ENCODE measurements at regions not wholly inside any gene's neighbourhood (a gene's known extent, or its start where the extent isn't known, plus 50 kb on each side); places are given as distances from the start of the nearest gene placed in this dataset.

GRCh38 chr2:84323890-84324289 is 135.2 kb downstream of the SUCLG1 start:
- ChIA-PET POLR2A (interaction anchor here (0.6 kb wide), 1 partner anchor 46 kb away, joined by 3 read pairs; no protein-coding TSS in a partner anchor), CTCF (ENCODE audit: low intra/inter-chr PET ratio) (no interaction called here)
- no peaks in the 10 kb centered on the region for H4K20me1 ChIP-seq (replicated peaks; ENCODE audit: control insufficient read depth, insufficient read depth, low read length)
- intact Hi-C loops (cut with micrococcal nuclease) = no loop called here
- no peak overlapping the region for H3K9ac ChIP-seq (ENCODE audit: insufficient read depth in 1 of 2, low read depth in 2 of 2, low read length in 2 of 2)
- 0% methylated on average over 2 of the region's 2 CpGs for WGBS (ENCODE audit: insufficient coverage, low coverage, missing lambda C conversion rate)
- H3K79me2 ChIP-seq (ENCODE audit: control insufficient read depth, insufficient read depth, low read length) = no peaks in the 10 kb centered on the region
- DNase-seq (ENCODE audit: extremely low read depth in 1 of 4, low spot score in 3 of 4) (no peak), ATAC-seq (no peak), FAIRE-seq (no peak)
- H3K9me3 ChIP-seq (replicated peaks; ENCODE audit: control insufficient read depth, insufficient read depth, low read depth, low read length) = no peaks in the 10 kb centered on the region
- H3K4me3 ChIP-seq = no peak overlapping the region
- no peaks in the 10 kb centered on the region; a peak in 1 of 5 replicates for H3K4me1 ChIP-seq (replicated peaks in 1 of 2; ENCODE audit: control insufficient read depth in 2 of 2, insufficient read depth in 2 of 2, low read length in 2 of 2)
- TF ChIP-seq ZFX (CRISPR knock-in tag; IDR thresholded peaks at IDR 0.05) = no peak
- no peak for TF ChIP-seq PKNOX1 (IDR thresholded peaks at IDR 0.05)
- no peak for TF ChIP-seq KLF16 (IDR thresholded peaks at IDR 0.05)
- no peak for TF ChIP-seq MECOM (CRISPR knock-in tag; IDR thresholded peaks at IDR 0.05)
- no peak for TF ChIP-seq KDM5B (IDR thresholded peaks at IDR 0.05; ENCODE audit: insufficient replicate concordance, low read depth, low read length)
- TF ChIP-seq ZNF75A (CRISPR knock-in tag; IDR thresholded peaks at IDR 0.05) = no peak
- TF ChIP-seq ZNF699 (CRISPR knock-in tag; IDR thresholded peaks at IDR 0.05; ENCODE audit: insufficient replicate concordance) = no peak
- no peaks in the 10 kb centered on the region for H3K36me3 ChIP-seq (ENCODE audit: control insufficient read depth, insufficient read depth, low read length)
- in situ Hi-C loops (cut with MboI) = loop anchor here (10.0 kb wide), 1 partner anchor 459 kb away; no protein-coding TSS in a partner anchor
- no peak overlapping the region for H2AFZ ChIP-seq (ENCODE audit: low read depth, low read length)
- no peak overlapping the region for H3K27ac ChIP-seq (ENCODE audit: extremely low read depth, low read depth, low read length)
- H3K9me1 ChIP-seq (ENCODE audit: control insufficient read depth, insufficient read depth, low read length) = no peaks in the 10 kb centered on the region
- BruUV-seq (replicated peaks) = no TSS peak
- no peaks in the 10 kb centered on the region for H3K27me3 ChIP-seq (ENCODE audit: control insufficient read depth in 2 of 2, insufficient read depth in 2 of 2, low read length in 2 of 2)
- no peak overlapping the region for H3K4me2 ChIP-seq (ENCODE audit: insufficient read depth, low read length)
